ENCODE measurements at regions not wholly inside any gene's neighbourhood (a gene's known extent, or its start where the extent isn't known, plus 50 kb on each side); places are given as distances from the start of the nearest gene placed in this dataset.

- H3K27me3 ChIP-seq: peaks cover 0 to 18% (median 0%) of the 10 kb centered on the region in 7 donors
- no peak overlapping the region for H3K27ac ChIP-seq
- intact Hi-C loops (cut with DNase I): no loop called here
- no peaks in the 10 kb centered on the region for H3K4me1 ChIP-seq
- no peaks in the 10 kb centered on the region for H3K9me3 ChIP-seq
- H3K36me3 ChIP-seq: no peaks in the 10 kb centered on the region
- 79 to 85% methylated on average over 4 of the region's 4 CpGs for WGBS, 2 donors
- ATAC-seq (no peak), DNase-seq (no peak)
- TF ChIP-seq CTCF (IDR thresholded peaks at IDR 0.05): no peak
- H3K4me3 ChIP-seq: no peak overlapping the region
Observed at GRCh38 chrX:79618280-79618679, 251.1 kb upstream of the ITM2A start.

DNA sequence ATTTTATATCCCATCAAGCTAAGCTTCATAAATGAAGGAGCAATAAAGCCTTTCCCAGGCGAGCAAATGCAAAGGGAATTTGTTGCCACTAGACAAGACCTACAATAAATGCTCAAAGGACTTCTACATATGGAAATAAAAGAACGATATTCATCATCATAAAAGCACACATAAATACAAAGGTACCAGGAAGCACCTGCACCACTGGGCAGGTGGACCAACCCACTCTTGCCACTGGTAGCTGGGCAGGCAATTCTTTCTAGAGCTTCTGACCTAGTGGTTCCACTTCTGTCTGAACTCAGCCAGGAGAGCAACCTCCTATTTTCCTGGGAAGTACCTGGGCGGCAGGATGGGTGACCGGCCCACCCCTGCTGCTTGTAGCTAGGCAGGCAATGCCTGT is 237.2 kb upstream of the ITM2A start:
- H3K9me3 ChIP-seq: no peaks in the 10 kb centered on the region
- 84 to 93% methylated on average over 4 of the region's 4 CpGs for WGBS, 2 donors
- no peak overlapping the region for H3K27ac ChIP-seq
- no peak for DNase-seq
- no peaks in the 10 kb centered on the region for H3K36me3 ChIP-seq
- intact Hi-C loops (cut with DNase I): no loop called here
- H3K4me3 ChIP-seq: no peak overlapping the region
- no peaks in the 10 kb centered on the region for H3K4me1 ChIP-seq
- H3K27me3 ChIP-seq: peaks cover 0 to 20% (median 0%) of the 10 kb centered on the region in 7 donors
- no peak for TF ChIP-seq CTCF (IDR thresholded peaks at IDR 0.05)
- no peak for ATAC-seq

DNA sequence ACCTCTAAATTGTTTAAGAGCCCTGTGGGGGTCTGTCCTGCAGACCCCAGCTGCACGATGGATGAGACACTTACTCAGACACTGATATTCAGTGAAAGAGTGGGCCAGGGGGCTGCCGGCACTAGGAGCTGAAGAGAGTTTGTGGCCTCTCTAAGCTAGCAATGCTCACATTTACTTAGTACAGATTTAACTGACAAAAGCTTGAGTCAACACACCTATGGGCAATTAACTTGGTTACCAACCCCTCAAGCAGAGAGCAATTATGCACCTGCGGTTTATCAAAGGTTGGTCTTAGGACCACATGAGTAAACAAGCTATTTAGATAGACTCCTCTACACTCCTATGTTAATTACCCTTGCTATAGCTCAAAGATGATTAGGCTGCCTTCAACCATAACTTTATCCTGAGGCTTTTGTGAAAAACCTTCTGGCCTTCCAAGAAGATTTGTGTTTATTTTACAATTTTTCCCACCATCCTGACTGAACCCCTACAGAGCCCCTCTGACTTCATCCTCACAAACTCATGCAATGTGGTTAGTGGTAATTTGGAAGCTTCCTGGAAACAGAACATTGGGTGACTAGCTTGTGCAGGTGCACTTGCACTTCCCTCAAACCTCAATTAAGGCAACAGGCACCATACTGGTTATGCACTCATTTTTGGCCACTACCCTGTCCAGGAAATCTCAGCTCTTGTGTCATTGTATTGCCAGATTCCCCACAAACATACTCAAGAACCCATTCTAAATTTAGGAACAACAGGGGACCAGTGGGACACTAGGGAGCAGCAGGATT is 234.4 kb upstream of the ITM2A start:
- ATAC-seq: no peak
- Histone ChIP-seq H3K4me1 (no peaks in the 10 kb centered on the region), H3K36me3 (no peaks in the 10 kb centered on the region), H3K9me3 (no peaks in the 10 kb centered on the region), H3K27ac (no peak overlapping the region), H3K27me3 (peaks cover 0 to 20% (median 0%) of the 10 kb centered on the region in 7 donors), H3K4me3 (no peak overlapping the region)
- intact Hi-C loops (cut with DNase I): no loop called here
- WGBS, 2 donors: 33 to 35% methylated on average over 3 of the region's 3 CpGs
- no peak for DNase-seq
- TF ChIP-seq CTCF (IDR thresholded peaks at IDR 0.05): no peak

DNA sequence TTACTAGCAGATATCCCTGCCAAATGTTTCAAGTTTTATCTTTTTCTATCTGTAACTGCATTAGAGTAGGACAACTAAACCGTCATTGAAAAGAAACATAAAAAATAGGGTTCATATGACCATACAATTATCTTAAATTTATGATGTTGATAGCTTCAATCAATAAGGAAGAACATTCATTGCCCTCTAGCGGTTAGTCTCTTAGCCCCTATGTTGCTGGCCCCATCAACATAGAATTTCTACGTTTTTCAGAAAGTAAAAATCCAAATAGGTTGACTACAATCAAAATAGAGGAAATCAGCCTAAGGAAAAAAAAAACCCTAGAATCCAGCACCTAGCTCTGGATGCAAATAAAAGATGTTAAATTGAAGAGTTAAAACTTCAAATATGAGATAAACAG is 225.1 kb upstream of the ITM2A start:
- DNase-seq: no peak
- intact Hi-C loops (cut with DNase I): no loop called here
- no peak for ATAC-seq
- Histone ChIP-seq H3K4me1 (no peaks in the 10 kb centered on the region), H3K4me3 (no peak overlapping the region), H3K36me3 (no peaks in the 10 kb centered on the region), H3K9me3 (no peaks in the 10 kb centered on the region), H3K27ac (no peak overlapping the region), H3K27me3 (no peaks in the 10 kb centered on the region)
- no peak for TF ChIP-seq CTCF (IDR thresholded peaks at IDR 0.05)
- 12 to 22% methylated on average over 3 of the region's 3 CpGs for WGBS, 2 donors
